HG03460 (cell line): ENCODE measurements at regions not wholly inside any gene's neighbourhood (a gene's known extent, or its start where the extent isn't known, plus 50 kb on each side); places are given as distances from the start of the nearest gene placed in this dataset.

Experiments used
- ATAC-seq: cut with Tn5 transposase; IDR thresholded peaks from one replicate; pipeline ENCODE4 v1.9.1; 2021; ENCODE audit not compliant: unreplicated experiment

DNA sequence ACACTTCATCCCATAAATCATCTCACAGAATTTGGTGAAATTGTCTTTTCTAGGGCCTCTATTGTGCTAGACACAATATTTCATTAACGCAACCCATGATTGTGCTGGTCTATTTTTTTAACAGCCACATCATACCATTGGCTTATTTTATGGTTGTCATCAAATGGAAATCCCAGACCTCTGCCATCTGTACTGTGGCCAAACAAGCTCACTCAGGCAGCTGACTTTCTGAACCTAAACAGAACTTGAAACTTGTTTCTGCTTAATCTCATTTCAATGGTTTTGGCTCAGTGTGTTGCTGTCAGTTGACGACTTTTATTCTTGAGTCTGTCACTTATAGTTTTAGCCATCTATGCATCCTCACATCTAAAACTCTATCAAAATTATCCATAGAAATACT lies 111.8 kb downstream of the HAO1 start:
- no peak for ATAC-seq

DNA sequence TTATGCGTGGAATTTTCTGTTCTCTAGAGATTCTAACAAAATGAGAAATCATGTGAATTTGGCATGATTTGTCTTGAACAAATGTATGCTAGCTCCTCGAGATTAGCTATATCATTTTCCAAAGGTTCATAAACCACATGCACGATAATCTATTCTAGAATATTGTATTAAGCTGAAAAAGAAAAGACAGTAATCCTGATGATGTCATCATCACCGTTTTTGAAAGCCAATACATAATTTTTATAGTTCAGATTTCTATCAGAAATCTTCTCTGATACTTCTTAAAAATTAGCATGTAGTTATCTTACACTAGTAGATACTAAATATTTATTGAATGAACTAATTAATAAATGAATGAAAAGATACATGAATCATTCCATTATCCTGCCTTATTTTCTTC lies 111.2 kb downstream of the HAO1 start:
- ATAC-seq: no peak

DNA sequence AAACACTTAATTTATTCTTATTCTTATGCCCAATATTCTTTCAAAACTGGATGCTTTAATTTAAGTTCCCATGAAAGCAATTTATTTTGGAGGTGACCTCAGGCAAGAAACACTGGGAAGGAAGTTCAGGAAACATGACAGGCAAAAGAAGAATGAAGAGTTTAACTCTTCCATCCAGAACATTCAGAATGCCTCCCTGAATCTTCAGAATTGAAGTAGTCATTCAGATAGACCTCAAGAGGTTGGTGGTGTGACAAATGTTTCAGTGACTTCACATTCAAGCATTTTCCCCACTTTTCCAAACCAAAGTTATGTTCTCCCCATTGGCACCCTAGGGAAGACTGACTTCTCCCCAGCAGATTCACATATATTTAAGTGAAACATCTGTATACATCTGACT lies 110.5 kb downstream of the HAO1 start:
- no peak for ATAC-seq
